ENCODE measurements at regions not wholly inside any gene's neighbourhood (a gene's known extent, or its start where the extent isn't known, plus 50 kb on each side); places are given as distances from the start of the nearest gene placed in this dataset.
"Not testable (repeated sequence)": the region's sequence is repeated elsewhere in the genome, so short reads cannot be mapped to it uniquely, and the experiment has no call there.

DNA sequence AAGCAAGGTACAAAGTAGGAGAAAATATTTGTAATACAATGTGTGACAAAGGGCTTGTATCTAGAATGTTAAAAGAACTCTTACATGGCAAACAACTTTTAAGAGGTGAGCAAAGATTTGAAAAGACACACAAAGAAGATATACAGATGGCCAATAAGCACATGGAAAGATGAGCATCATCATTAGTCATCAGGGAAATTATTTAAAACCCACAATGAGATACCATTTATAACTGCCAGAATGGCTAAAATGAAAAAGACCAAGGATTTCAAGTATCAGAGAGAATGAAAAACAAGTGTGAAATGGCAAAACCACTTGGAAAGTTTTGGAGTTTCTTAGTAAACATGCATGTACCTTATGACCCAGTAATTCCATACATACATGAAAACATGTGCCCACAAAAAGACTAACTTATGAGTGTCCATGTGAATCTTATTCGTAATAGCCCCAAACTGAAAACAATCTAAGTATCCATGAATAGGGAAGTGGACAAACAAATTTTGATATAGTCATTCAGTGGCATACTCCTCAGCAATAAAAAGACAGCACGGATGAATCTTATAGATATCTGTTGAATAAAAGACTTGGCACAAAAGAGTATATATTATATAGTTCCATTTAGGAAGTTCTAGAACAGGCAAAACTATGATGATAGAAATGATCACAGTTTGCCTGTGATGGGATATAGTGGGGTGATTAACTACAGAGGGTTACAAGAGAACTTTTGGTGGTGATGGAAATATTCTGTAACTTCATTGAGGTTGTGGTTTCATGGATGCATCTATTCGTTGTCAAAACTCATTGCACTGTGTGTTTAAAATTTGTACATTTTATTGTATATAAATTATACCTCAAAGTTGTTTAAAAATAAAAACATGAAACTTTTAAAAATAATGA is 82.0 kb downstream of the DISP1 start:
- H3K27me3 Mint-ChIP-seq (ENCODE audit: low read depth): no peaks in the 10 kb centered on the region
- no peaks in the 10 kb centered on the region for H3K9me3 Mint-ChIP-seq
- peak overlapping the region; percentile 23 for H3K4me3 Mint-ChIP-seq
- peaks cover 9% of the 10 kb centered on the region for H3K36me3 Mint-ChIP-seq (ENCODE audit: low read depth)
- no peak for DNase-seq
- peaks cover 23% of the 10 kb centered on the region for H3K4me1 Mint-ChIP-seq (ENCODE audit: low read depth)
- CTCF ChIA-PET: interaction anchor here (0.7 kb wide), 1 partner anchor 638 kb away, joined by 4 read pairs; no protein-coding TSS in a partner anchor
- intact Hi-C loops (cut with micrococcal nuclease): loop anchor here (1.0 to 2.0 kb wide), 2 partner anchors 17 to 82 kb away; partner anchors contain the start of gene DISP1
- H3K27ac Mint-ChIP-seq: peak overlapping the region; percentile 61

DNA sequence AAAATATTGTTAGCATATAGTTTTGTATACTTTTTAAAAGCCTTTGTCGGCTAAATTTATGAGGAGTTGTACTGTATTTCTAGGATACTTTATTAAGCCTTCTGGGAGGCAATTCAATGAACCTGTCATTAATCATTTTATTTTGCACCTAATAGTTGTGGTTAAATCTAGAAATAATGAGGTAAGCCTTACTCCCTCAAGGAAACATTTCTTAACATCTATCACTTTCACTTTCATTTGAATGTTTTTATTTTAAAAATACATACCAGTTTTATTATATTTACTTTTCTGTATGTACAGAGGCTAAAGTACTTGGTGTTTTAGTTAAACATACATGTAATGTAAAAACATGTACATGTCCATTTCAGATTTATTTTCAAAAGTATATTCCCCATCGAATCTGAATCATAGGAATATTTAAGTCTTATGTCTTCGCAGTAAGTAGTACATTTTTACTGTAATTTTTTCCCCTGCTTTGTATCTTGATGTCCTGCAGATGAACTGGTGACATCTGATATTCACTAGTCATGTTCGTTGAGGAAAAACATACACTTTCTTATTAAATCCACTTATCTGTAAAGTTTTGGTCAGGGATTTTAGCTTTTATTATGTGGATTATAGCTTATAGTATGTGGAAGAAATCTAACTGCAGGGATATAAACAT is 82.8 kb downstream of the DISP1 start:
- no peak for DNase-seq
- Mint-ChIP-seq H3K4me1 (ENCODE audit: low read depth) (peaks cover 23% of the 10 kb centered on the region), H3K4me3 (peak overlapping the region; percentile 53), H3K9me3 (no peaks in the 10 kb centered on the region), H3K27ac (peak overlapping the region; percentile 56), H3K27me3 (ENCODE audit: low read depth) (no peaks in the 10 kb centered on the region), H3K36me3 (ENCODE audit: low read depth) (peaks cover 9% of the 10 kb centered on the region)
- CTCF ChIA-PET: no interaction called here
- intact Hi-C loops (cut with micrococcal nuclease): loop anchor here (1.0 to 2.0 kb wide), 2 partner anchors 17 to 83 kb away; partner anchors contain the start of gene DISP1

DNA sequence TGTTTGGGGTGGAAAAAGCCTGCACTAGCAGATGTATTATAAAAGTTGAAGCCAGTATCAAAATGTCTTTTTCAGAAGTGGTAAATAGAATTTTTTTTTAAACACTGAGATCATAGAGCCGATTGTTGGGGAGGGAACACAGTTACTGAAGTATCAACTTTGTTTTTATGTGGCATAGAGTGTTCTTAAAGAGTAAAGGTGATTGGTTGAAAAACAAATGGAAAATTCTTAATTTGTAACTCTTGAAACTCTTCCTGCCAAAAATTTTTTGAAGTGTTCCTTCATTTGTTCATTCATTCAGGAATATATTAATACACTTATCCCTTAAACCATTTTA is 83.3 kb downstream of the DISP1 start:
- intact Hi-C loops (cut with micrococcal nuclease): no loop called here
- CTCF ChIA-PET: no interaction called here
- no peaks in the 10 kb centered on the region for H3K9me3 Mint-ChIP-seq
- peaks cover 9% of the 10 kb centered on the region for H3K36me3 Mint-ChIP-seq (ENCODE audit: low read depth)
- peak overlapping the region; percentile 53 for H3K4me3 Mint-ChIP-seq
- H3K4me1 Mint-ChIP-seq (ENCODE audit: low read depth): peaks cover 23% of the 10 kb centered on the region
- H3K27me3 Mint-ChIP-seq (ENCODE audit: low read depth): no peaks in the 10 kb centered on the region
- no peak for DNase-seq
- peak overlapping the region; percentile 56 for H3K27ac Mint-ChIP-seq

DNA sequence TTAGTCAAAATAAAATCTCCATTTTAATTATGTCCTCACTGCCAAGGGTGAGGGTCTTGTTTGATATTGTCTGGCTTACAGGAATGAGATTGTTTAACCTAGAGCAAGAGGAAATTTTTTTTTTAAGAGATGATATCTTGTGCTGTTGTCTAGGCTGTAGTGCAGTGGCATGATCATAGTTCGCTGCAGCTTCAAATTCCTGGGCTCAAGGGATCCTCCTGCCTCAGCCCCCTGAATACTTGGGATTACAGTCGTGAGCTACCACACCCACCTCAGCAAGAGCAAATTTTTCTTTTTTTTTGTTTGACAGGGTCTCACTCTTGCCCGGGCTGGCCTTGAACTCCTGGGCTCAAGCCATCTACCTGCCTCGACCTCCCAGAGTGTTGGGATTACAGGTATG is 84.6 kb downstream of the DISP1 start:
- intact Hi-C loops (cut with micrococcal nuclease): no loop called here
- CTCF ChIA-PET: no interaction called here

DNA sequence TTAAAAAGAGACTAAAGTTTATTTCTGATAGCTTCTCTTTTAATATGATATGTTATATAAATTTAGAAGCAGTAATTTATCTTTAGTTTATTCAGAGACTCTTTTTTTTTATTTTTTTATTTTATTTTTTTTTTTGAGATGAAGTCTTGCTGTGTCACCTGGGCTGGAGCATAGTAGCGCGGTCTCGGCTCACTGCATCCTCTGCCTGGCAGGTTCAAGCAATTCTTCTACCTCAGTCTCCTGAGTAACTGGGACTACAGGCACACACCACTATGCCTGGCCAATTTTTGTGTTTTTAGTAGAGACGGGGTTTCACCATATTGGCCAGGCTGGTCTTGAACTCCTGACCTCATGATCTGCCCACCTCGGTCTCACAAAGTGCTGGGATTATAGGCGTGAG is 89.6 kb downstream of the DISP1 start:
- no peak for DNase-seq
- CTCF ChIA-PET: interaction anchor here (1.3 kb wide), 1 partner anchor 14 kb away, joined by 4 read pairs; no protein-coding TSS in a partner anchor
- Mint-ChIP-seq H3K9me3 (no peaks in the 10 kb centered on the region), H3K36me3 (ENCODE audit: low read depth) (peaks cover 8% of the 10 kb centered on the region), H3K27me3 (ENCODE audit: low read depth) (no peaks in the 10 kb centered on the region), H3K27ac (no peak overlapping the region), H3K4me1 (ENCODE audit: low read depth) (peaks cover 3% of the 10 kb centered on the region), H3K4me3 (no peak overlapping the region)
- intact Hi-C loops (cut with micrococcal nuclease): no loop called here

More for the DNA sequence above, 84.6 kb downstream of the DISP1 start:
- H3K27me3 Mint-ChIP-seq (ENCODE audit: low read depth): no peaks in the 10 kb centered on the region
- H3K9me3 Mint-ChIP-seq: no peaks in the 10 kb centered on the region
- peaks cover 23% of the 10 kb centered on the region for H3K4me1 Mint-ChIP-seq (ENCODE audit: low read depth)
- H3K36me3 Mint-ChIP-seq (ENCODE audit: low read depth): peaks cover 8% of the 10 kb centered on the region
- no peak overlapping the region for H3K27ac Mint-ChIP-seq
- no peak for DNase-seq
- H3K4me3 Mint-ChIP-seq: no peak overlapping the region

- Mint-ChIP-seq H3K4me1 (ENCODE audit: low read depth) (peaks cover 3% of the 10 kb centered on the region), H3K4me3 (no peak overlapping the region), H3K36me3 (ENCODE audit: low read depth) (peaks cover 8% of the 10 kb centered on the region), H3K9me3 (no peaks in the 10 kb centered on the region), H3K27ac (no peak overlapping the region), H3K27me3 (ENCODE audit: low read depth) (no peaks in the 10 kb centered on the region)
- no peak for DNase-seq
- intact Hi-C loops (cut with micrococcal nuclease): no loop called here
- CTCF ChIA-PET: no interaction called here
Observed at GRCh38 chr1:222905151-222905550, 90.3 kb downstream of the DISP1 start.

- H3K4me1 Mint-ChIP-seq (ENCODE audit: low read depth); CTCF ChIA-PET; H3K4me3 Mint-ChIP-seq; H3K9me3 Mint-ChIP-seq; H3K36me3 Mint-ChIP-seq (ENCODE audit: low read depth); H3K27me3 Mint-ChIP-seq (ENCODE audit: low read depth); intact Hi-C loops (cut with micrococcal nuclease); DNase-seq; H3K27ac Mint-ChIP-seq: not testable (repeated sequence)
Observed at GRCh38 chr1:222906271-222906739, 91.5 kb downstream of the DISP1 start.

- intact Hi-C loops (cut with micrococcal nuclease): no loop called here
- CTCF ChIA-PET: interaction anchor here (0.6 kb wide), 1 partner anchor 290 kb away, joined by 3 read pairs; no protein-coding TSS in a partner anchor
Observed at GRCh38 chr1:222909586-222909985, 94.7 kb downstream of the DISP1 start.

DNA sequence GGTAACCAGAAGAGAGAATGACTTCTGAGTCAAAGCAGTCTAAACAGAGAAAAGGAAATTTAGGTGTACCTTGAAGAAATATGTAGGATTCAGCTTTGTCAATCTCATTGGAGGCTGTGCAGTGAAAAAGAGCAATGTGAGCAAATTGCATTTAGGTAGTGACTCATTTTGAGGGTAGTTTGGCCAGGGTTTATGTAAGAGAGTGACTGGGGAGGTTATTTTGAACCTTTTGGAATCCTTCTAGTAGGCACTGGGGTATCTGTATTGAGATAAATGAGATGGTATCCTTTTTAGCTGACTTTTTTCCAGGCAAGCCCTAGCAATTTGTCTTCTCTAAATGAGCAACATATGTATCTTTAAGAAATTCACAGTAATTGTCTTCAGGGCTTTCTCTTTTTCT is 95.9 kb downstream of the DISP1 start:
- no peak overlapping the region for H3K27ac Mint-ChIP-seq
- no peaks in the 10 kb centered on the region for H3K4me1 Mint-ChIP-seq (ENCODE audit: low read depth)
- no peaks in the 10 kb centered on the region for H3K36me3 Mint-ChIP-seq (ENCODE audit: low read depth)
- CTCF ChIA-PET: no interaction called here
- no peaks in the 10 kb centered on the region for H3K9me3 Mint-ChIP-seq
- H3K27me3 Mint-ChIP-seq (ENCODE audit: low read depth): no peaks in the 10 kb centered on the region
- no peak overlapping the region for H3K4me3 Mint-ChIP-seq
- intact Hi-C loops (cut with micrococcal nuclease): no loop called here
- no peak for DNase-seq

More at GRCh38 chr1:222909586-222909985, 94.7 kb downstream of the DISP1 start:
- H3K27me3 Mint-ChIP-seq (ENCODE audit: low read depth): no peaks in the 10 kb centered on the region
- no peaks in the 10 kb centered on the region for H3K9me3 Mint-ChIP-seq
- DNase-seq: no peak
- no peaks in the 10 kb centered on the region for H3K36me3 Mint-ChIP-seq (ENCODE audit: low read depth)
- H3K4me3 Mint-ChIP-seq: no peak overlapping the region
- no peaks in the 10 kb centered on the region for H3K4me1 Mint-ChIP-seq (ENCODE audit: low read depth)
- H3K27ac Mint-ChIP-seq: no peak overlapping the region

- intact Hi-C loops (cut with micrococcal nuclease): no loop called here
- Mint-ChIP-seq H3K36me3 (ENCODE audit: low read depth) (no peaks in the 10 kb centered on the region), H3K27ac (no peak overlapping the region), H3K9me3 (no peaks in the 10 kb centered on the region), H3K4me3 (no peak overlapping the region), H3K4me1 (ENCODE audit: low read depth) (no peaks in the 10 kb centered on the region), H3K27me3 (ENCODE audit: low read depth) (no peaks in the 10 kb centered on the region)
- no peak for DNase-seq
- CTCF ChIA-PET: no interaction called here
Observed at GRCh38 chr1:222911866-222912265, 97.0 kb downstream of the DISP1 start.

GRCh38 chr1:222912730-222913129 is 97.9 kb downstream of the DISP1 start:
- H3K4me3 Mint-ChIP-seq: no peak overlapping the region
- intact Hi-C loops (cut with micrococcal nuclease): no loop called here
- no peaks in the 10 kb centered on the region for H3K4me1 Mint-ChIP-seq (ENCODE audit: low read depth)
- no peak overlapping the region for H3K27ac Mint-ChIP-seq
- no peak for DNase-seq
- peaks cover 7% of the 10 kb centered on the region for H3K9me3 Mint-ChIP-seq
- H3K27me3 Mint-ChIP-seq (ENCODE audit: low read depth): no peaks in the 10 kb centered on the region
- peaks cover 6% of the 10 kb centered on the region for H3K36me3 Mint-ChIP-seq (ENCODE audit: low read depth)
- CTCF ChIA-PET: no interaction called here

DNA sequence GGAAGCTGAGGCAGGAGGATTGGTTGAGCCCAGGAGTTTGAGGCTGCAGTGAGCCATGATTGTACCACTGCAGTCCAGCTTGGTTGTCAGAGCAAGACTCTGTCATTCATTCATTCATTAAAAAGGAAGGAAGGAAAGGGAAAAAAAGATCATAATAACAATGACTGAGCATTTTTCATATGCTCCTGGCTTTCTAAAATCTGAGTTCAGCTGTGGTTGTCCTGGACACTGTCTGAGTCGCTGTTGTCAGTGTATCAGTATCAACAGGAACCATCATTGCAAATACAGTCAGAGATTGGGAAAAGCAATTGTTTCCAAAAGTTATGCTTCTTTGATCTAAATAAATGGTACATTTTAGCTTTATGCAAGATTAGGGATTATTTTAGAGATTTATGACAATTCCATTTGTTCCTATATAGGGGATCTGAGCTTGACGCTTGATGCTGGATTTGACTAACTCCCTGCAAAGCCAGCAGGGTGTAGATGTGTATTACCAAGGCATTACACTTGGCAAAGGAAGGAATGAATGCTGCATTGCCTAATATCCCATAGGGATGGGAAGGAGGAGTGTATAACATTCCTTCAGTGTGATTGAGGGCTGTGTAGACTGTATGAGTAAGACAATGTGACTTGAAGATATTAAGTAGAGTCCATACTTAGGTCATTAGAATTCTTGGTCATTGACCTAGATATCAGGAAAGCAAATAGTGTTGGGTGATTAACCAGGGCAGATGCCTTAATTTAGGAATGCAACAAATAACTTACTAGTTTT is 100.2 kb downstream of the DISP1 start:
- no peaks in the 10 kb centered on the region for H3K4me1 Mint-ChIP-seq (ENCODE audit: low read depth)
- peaks cover 7% of the 10 kb centered on the region for H3K36me3 Mint-ChIP-seq (ENCODE audit: low read depth)
- intact Hi-C loops (cut with micrococcal nuclease): no loop called here
- H3K4me3 Mint-ChIP-seq: no peak overlapping the region
- CTCF ChIA-PET: no interaction called here
- H3K27ac Mint-ChIP-seq: no peak overlapping the region
- no peak for DNase-seq
- H3K9me3 Mint-ChIP-seq: peaks cover 9% of the 10 kb centered on the region
- no peaks in the 10 kb centered on the region for H3K27me3 Mint-ChIP-seq (ENCODE audit: low read depth)
